H9 (cell line): ENCODE measurements at regions not wholly inside any gene's neighbourhood (a gene's known extent, or its start where the extent isn't known, plus 50 kb on each side); places are given as distances from the start of the nearest gene placed in this dataset.

Experiments
- DNase-seq: peaks from one replicate; pipeline ENCODE4 v3.0.0-alpha.2; 2017
- H2AFZ ChIP-seq: one replicate; pipeline ENCODE4 v1.6.1; 2013; ENCODE audit warnings: mild to moderate bottlenecking, low read length, control low read depth, moderate library complexity
- H2AK5ac ChIP-seq: 2 replicates; pipeline ENCODE4 v1.6.1; 2013; ENCODE audit warnings: low read length, control low read depth, mixed read lengths; ENCODE audit not compliant: insufficient read length
- H2BK120ac ChIP-seq: one replicate; pipeline ENCODE4 v1.6.1; 2013; ENCODE audit warnings: low read depth, mild to moderate bottlenecking, low read length, control low read depth, inconsistent platforms; ENCODE audit not compliant: poor library complexity, severe bottlenecking
- H2BK12ac ChIP-seq: 2 replicates; pipeline ENCODE4 v1.6.1; 2013; ENCODE audit warnings: low read length, control low read depth, mixed read lengths, low read depth; ENCODE audit not compliant: insufficient read length
- H2BK15ac ChIP-seq: 2 replicates; pipeline ENCODE4 v1.6.1; 2013; ENCODE audit warnings: low read depth, low read length, control low read depth
- H2BK20ac ChIP-seq: one replicate; pipeline ENCODE4 v1.6.1; 2013; ENCODE audit warnings: low read depth, mild to moderate bottlenecking, low read length, control low read depth, inconsistent platforms; ENCODE audit not compliant: poor library complexity, severe bottlenecking
- H2BK5ac ChIP-seq: 2 replicates; pipeline ENCODE4 v1.6.1; 2013; ENCODE audit warnings: low read length, control low read depth, mixed read lengths; ENCODE audit not compliant: insufficient read length
- H3K14ac ChIP-seq: 2 replicates; pipeline ENCODE4 v1.6.1; 2013; ENCODE audit warnings: low read length, control low read depth; ENCODE audit not compliant: insufficient read depth
- H3K18ac ChIP-seq: 2 replicates; pipeline ENCODE4 v1.6.1; 2013; ENCODE audit warnings: low read depth, mild to moderate bottlenecking, mixed read lengths, low read length, control low read depth; ENCODE audit not compliant: insufficient read length
- H3K23ac ChIP-seq: 2 replicates; pipeline ENCODE4 v1.6.1; 2013; ENCODE audit warnings: low read length, control low read depth, mixed read lengths, low read depth; ENCODE audit not compliant: insufficient read length
- H3K23me2 ChIP-seq: 2 replicates; pipeline ENCODE4 v1.6.1; 2013; ENCODE audit warnings: low read depth, mild to moderate bottlenecking, mixed read lengths, low read length, control low read depth; ENCODE audit not compliant: insufficient read length, poor library complexity, severe bottlenecking
- H3K27ac ChIP-seq: 2 replicates; pipeline ENCODE4 v1.5.1; 2013; ENCODE audit warnings: low read length, control low read depth, mixed read lengths, low read depth; ENCODE audit not compliant: insufficient read length
- H3K27me3 ChIP-seq: 2 replicates; pipeline ENCODE4 v1.6.1; 2013; ENCODE audit warnings: low read length, control low read depth, inconsistent platforms; ENCODE audit not compliant: insufficient read depth
- H3K4ac ChIP-seq: 2 replicates; pipeline ENCODE4 v1.6.1; 2013; ENCODE audit warnings: low read depth, mild to moderate bottlenecking, control low read depth, inconsistent platforms, low read length, moderate library complexity
- H3K4me1 ChIP-seq: 2 replicates; pipeline ENCODE4 v1.6.1; 2013; ENCODE audit warnings: low read length, control low read depth, inconsistent platforms; ENCODE audit not compliant: insufficient read depth
- H3K4me2 ChIP-seq: 2 replicates; pipeline ENCODE4 v1.6.1; 2013; ENCODE audit warnings: low read length, control low read depth, mixed read lengths; ENCODE audit not compliant: insufficient read length, insufficient read depth
- H3K56ac ChIP-seq: 2 replicates; pipeline ENCODE4 v1.6.1; 2013; ENCODE audit warnings: low read depth, mild to moderate bottlenecking, mixed read lengths, low read length, control low read depth; ENCODE audit not compliant: insufficient read length
- H3K79me1 ChIP-seq: 2 replicates; pipeline ENCODE4 v1.6.1; 2013; ENCODE audit warnings: low read depth, mild to moderate bottlenecking, moderate library complexity, low read length, control low read depth, inconsistent platforms; ENCODE audit not compliant: insufficient read depth, poor library complexity, severe bottlenecking
- H3K79me2 ChIP-seq: 2 replicates; pipeline ENCODE4 v1.6.1; 2013; ENCODE audit warnings: low read length, control low read depth, inconsistent platforms; ENCODE audit not compliant: insufficient read depth
- H3K9ac ChIP-seq: 2 replicates; pipeline ENCODE4 v1.6.1; 2013; ENCODE audit warnings: low read length, control low read depth, mixed read lengths; ENCODE audit not compliant: insufficient read length; ENCODE audit errors: extremely low read depth
- H3K9me3 ChIP-seq: one replicate; pipeline ENCODE4 v1.6.1; 2013; ENCODE audit warnings: low read depth, low read length, inconsistent platforms; ENCODE audit not compliant: control insufficient read depth
- H3T11ph ChIP-seq: one replicate; pipeline ENCODE4 v1.6.1; 2013; ENCODE audit warnings: mild to moderate bottlenecking, low read length, control low read depth, inconsistent platforms
- H4K20me1 ChIP-seq: one replicate; pipeline ENCODE4 v1.6.1; 2013; ENCODE audit not compliant: control insufficient read depth, insufficient read length, insufficient read depth
- H4K5ac ChIP-seq: 2 replicates; pipeline ENCODE4 v1.6.1; 2013; ENCODE audit warnings: low read depth, mild to moderate bottlenecking, mixed read lengths, low read length, control low read depth; ENCODE audit not compliant: insufficient read length
- H4K8ac ChIP-seq: replicated peaks from 2 replicates; pipeline ENCODE4 v1.6.1; 2013; ENCODE audit warnings: low read length, control low read depth, mixed read lengths, low read depth; ENCODE audit not compliant: insufficient read length
- H4K91ac ChIP-seq: 2 replicates; pipeline ENCODE4 v1.6.1; 2013; ENCODE audit warnings: low read depth, mild to moderate bottlenecking, moderate library complexity, mixed read lengths, low read length, control low read depth; ENCODE audit not compliant: insufficient read length
- H3K27ac Mint-ChIP-seq, 3 experiments: 2 replicates in 2 of 3; 3 replicates in 1 of 3; pipeline ENCODE4 v1.8.0; 2020 to 2021; ENCODE audit warnings: mixed read lengths in 3 of 3, mild to moderate bottlenecking in 1 of 3, moderate library complexity in 1 of 3
- H3K27me3 Mint-ChIP-seq: 2 replicates; pipeline ENCODE4 v1.8.0; 2021; ENCODE audit warnings: low read depth, mild to moderate bottlenecking, moderate library complexity, mixed read lengths
- H3K36me3 Mint-ChIP-seq, 3 experiments: 2 replicates in 2 of 3; 3 replicates in 1 of 3; pipeline ENCODE4 v1.8.0; 2020 to 2021; ENCODE audit warnings: low read depth in 3 of 3, mixed read lengths in 3 of 3; ENCODE audit not compliant: insufficient read depth in 1 of 3
- H3K4me1 Mint-ChIP-seq, 2 experiments: 2 replicates each; pipeline ENCODE4 v1.8.0; 2020; ENCODE audit warnings: mixed read lengths in 2 of 2
- H3K4me3 Mint-ChIP-seq, 2 experiments: 2 replicates in 1 of 2; 3 replicates in 1 of 2; pipeline ENCODE4 v1.8.0; 2020 to 2021; ENCODE audit warnings: mild to moderate bottlenecking in 2 of 2, mixed read lengths in 2 of 2, moderate library complexity in 1 of 2
- H3K9me3 Mint-ChIP-seq, 2 experiments: 2 replicates in 1 of 2; 3 replicates in 1 of 2; pipeline ENCODE4 v1.8.0; 2020; ENCODE audit warnings: mild to moderate bottlenecking in 2 of 2, mixed read lengths in 2 of 2, moderate library complexity in 1 of 2
- CTCF ChIP-seq: fragments of 200-600 bp; sonication (generic); conservative IDR thresholded peaks from 3 replicates; pipeline ENCODE4 v1.8.0; 2021; ENCODE audit warnings: antibody characterized with exemption, mild to moderate bottlenecking
- WGBS: extraction: QIAGEN DNeasy Blood & Tissue Kit; methylation state at CpG from one replicate; pipeline ENCODE4 v1.1.7; 2013; ENCODE audit warnings: missing lambda C conversion rate, low lambda C conversion rate, mixed read lengths; ENCODE audit not compliant: insufficient read length; ENCODE audit errors: extremely low coverage; 5-methylcytosine and 5-hydroxymethylcytosine counted together

DNA sequence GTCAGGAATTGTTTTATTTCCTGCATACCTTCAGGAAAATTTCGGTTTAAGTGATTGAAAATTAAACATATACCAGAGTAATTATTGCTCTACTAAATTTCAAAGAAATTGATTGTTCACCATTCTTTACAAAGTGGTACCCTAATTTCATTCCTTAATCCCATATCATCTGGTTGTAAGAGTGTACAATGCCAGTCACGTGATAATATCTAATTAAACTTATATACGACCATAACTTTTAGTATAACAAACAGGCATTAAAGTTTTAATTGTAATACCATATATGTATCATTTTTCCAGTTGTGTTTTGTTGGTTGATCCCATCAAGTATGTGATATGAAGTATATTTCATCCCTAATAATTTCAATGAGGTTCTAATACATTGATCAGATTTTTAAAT is 74.8 kb upstream of the PLSCR5 start:
- H3K4me1 ChIP-seq = no peaks in the 10 kb centered on the region
- H2AFZ ChIP-seq = no peak overlapping the region
- DNase-seq = no peak
- no peaks in the 10 kb centered on the region for H3K79me2 ChIP-seq
- H2BK12ac ChIP-seq = no peak overlapping the region
- Mint-ChIP-seq H3K4me1 (peaks cover 3% of the 10 kb centered on the region in 2 experiments; a peak in 1 of 4 replicates), H3K36me3 (no peaks in the 10 kb centered on the region), H3K27ac (no peak overlapping the region), H3K27me3 (no peaks in the 10 kb centered on the region), H3K4me3 (no peak overlapping the region), H3K9me3 (no peaks in the 10 kb centered on the region)
- no peak overlapping the region for H3K56ac ChIP-seq
- no peak overlapping the region for H3K14ac ChIP-seq
- no peak overlapping the region for H3K18ac ChIP-seq
- H3K23me2 ChIP-seq = no peaks in the 10 kb centered on the region
- no peak overlapping the region for H2BK20ac ChIP-seq
- H3K27me3 ChIP-seq = no peaks in the 10 kb centered on the region
- no peak overlapping the region for H3K4me2 ChIP-seq
- H4K91ac ChIP-seq = no peak overlapping the region
- no peak overlapping the region for H2AK5ac ChIP-seq
- no peak overlapping the region for H2BK5ac ChIP-seq
- H4K20me1 ChIP-seq = no peaks in the 10 kb centered on the region
- no CpG with 5 or more reads among the region's 3 CpGs for WGBS
- no peak overlapping the region for H2BK120ac ChIP-seq
- TF ChIP-seq CTCF = no peak
- no peak overlapping the region for H2BK15ac ChIP-seq
- no peak overlapping the region for H3K23ac ChIP-seq
- H4K8ac ChIP-seq = no peak overlapping the region
- H3T11ph ChIP-seq = no peak overlapping the region
- no peak overlapping the region for H4K5ac ChIP-seq
- H3K27ac ChIP-seq = no peak overlapping the region
- H3K4ac ChIP-seq = no peak overlapping the region
- no peaks in the 10 kb centered on the region for H3K79me1 ChIP-seq
- no peak overlapping the region for H3K9ac ChIP-seq
- H3K9me3 ChIP-seq = no peaks in the 10 kb centered on the region
